ENCODE measurements at regions not wholly inside any gene's neighbourhood (a gene's known extent, or its start where the extent isn't known, plus 50 kb on each side); places are given as distances from the start of the nearest gene placed in this dataset.

- Histone ChIP-seq H3K9me3 (ENCODE audit: low read length) (no peaks in the 10 kb centered on the region), H3K9me2 (ENCODE audit: insufficient read depth, low read length) (no peaks in the 10 kb centered on the region), H3K27ac (ENCODE audit: low read depth, low read length, poor library complexity, severe bottlenecking) (no peak overlapping the region), H3K4me3 (ENCODE audit: low read depth, low read length, poor library complexity, severe bottlenecking) (no peak overlapping the region), H2AFZ (ENCODE audit: low read length) (no peak overlapping the region), H4K20me1 (ENCODE audit: insufficient read depth, low read length) (no peaks in the 10 kb centered on the region), H3K36me3 (ENCODE audit: insufficient read depth, low read length) (no peaks in the 10 kb centered on the region), H3K79me2 (ENCODE audit: insufficient read depth, low read depth, low read length) (no peaks in the 10 kb centered on the region), H3K4me1 (ENCODE audit: insufficient read depth, low read length, poor library complexity, severe bottlenecking) (no peaks in the 10 kb centered on the region), H3K4me2 (ENCODE audit: low read length) (no peak overlapping the region)
- TF ChIP-seq CTCF (conservative IDR thresholded peaks at IDR 0.05; ENCODE audit: low read length) (no peak), EZH2phosphoT487 (IDR thresholded peaks at IDR 0.05; ENCODE audit: borderline replicate concordance, low read depth, low read length) (no peak)
- intact Hi-C loops (cut with micrococcal nuclease; ENCODE audit: unreplicated experiment) = no loop called here
- POLR2A ChIA-PET = no interaction called here
- no TSS peak for BruUV-seq (replicated peaks)
- no peak for DNase-seq (ENCODE audit: low spot score)
- CTCF ChIA-PET (ENCODE audit: unreplicated experiment) = no interaction called here
These were observed 1268.8 kb downstream of the EFNB2 start for GRCh38 chr13:105266615-105267014.

- BruUV-seq (replicated peaks) = no TSS peak
- intact Hi-C loops (cut with micrococcal nuclease; ENCODE audit: unreplicated experiment) = no loop called here
- no peak overlapping the region for H3K4me3 ChIP-seq (ENCODE audit: low read depth, low read length, poor library complexity, severe bottlenecking)
- ChIA-PET POLR2A (interaction anchor here (0.7 kb wide), 1 partner anchor 45 kb away, joined by 3 read pairs; no protein-coding TSS in a partner anchor), CTCF (ENCODE audit: unreplicated experiment) (no interaction called here)
- H4K20me1 ChIP-seq (ENCODE audit: insufficient read depth, low read length) = no peaks in the 10 kb centered on the region
- H3K9me2 ChIP-seq (ENCODE audit: insufficient read depth, low read length) = no peaks in the 10 kb centered on the region
- H3K4me2 ChIP-seq (ENCODE audit: low read length) = no peak overlapping the region
- H3K36me3 ChIP-seq (ENCODE audit: insufficient read depth, low read length) = no peaks in the 10 kb centered on the region
- no peak overlapping the region for H3K27ac ChIP-seq (ENCODE audit: low read depth, low read length, poor library complexity, severe bottlenecking)
- H3K9me3 ChIP-seq (ENCODE audit: low read length) = no peaks in the 10 kb centered on the region
- no peak for TF ChIP-seq CTCF (conservative IDR thresholded peaks at IDR 0.05; ENCODE audit: low read length)
- TF ChIP-seq EZH2phosphoT487 (IDR thresholded peaks at IDR 0.05; ENCODE audit: borderline replicate concordance, low read depth, low read length) = no peak
- H3K4me1 ChIP-seq (ENCODE audit: insufficient read depth, low read length, poor library complexity, severe bottlenecking) = no peaks in the 10 kb centered on the region
- no peak for DNase-seq (ENCODE audit: low spot score)
- H3K79me2 ChIP-seq (ENCODE audit: insufficient read depth, low read depth, low read length) = no peaks in the 10 kb centered on the region
- H2AFZ ChIP-seq (ENCODE audit: low read length) = no peak overlapping the region
These were observed 1272.9 kb downstream of the EFNB2 start for GRCh38 chr13:105262579-105262978.

- no peaks in the 10 kb centered on the region for H3K4me1 ChIP-seq (ENCODE audit: insufficient read depth, low read length, poor library complexity, severe bottlenecking)
- H2AFZ ChIP-seq (ENCODE audit: low read length) = no peak overlapping the region
- no peak overlapping the region for H3K27ac ChIP-seq (ENCODE audit: low read depth, low read length, poor library complexity, severe bottlenecking)
- CTCF ChIA-PET (ENCODE audit: unreplicated experiment) = no interaction called here
- no peaks in the 10 kb centered on the region for H3K9me3 ChIP-seq (ENCODE audit: low read length)
- intact Hi-C loops (cut with micrococcal nuclease; ENCODE audit: unreplicated experiment) = no loop called here
- BruUV-seq (replicated peaks) = no TSS peak
- no peak for TF ChIP-seq EZH2phosphoT487 (IDR thresholded peaks at IDR 0.05; ENCODE audit: borderline replicate concordance, low read depth, low read length)
- H3K9me2 ChIP-seq (ENCODE audit: insufficient read depth, low read length) = no peaks in the 10 kb centered on the region
- no peak for DNase-seq (ENCODE audit: low spot score)
- no peaks in the 10 kb centered on the region for H3K36me3 ChIP-seq (ENCODE audit: insufficient read depth, low read length)
- no peaks in the 10 kb centered on the region for H4K20me1 ChIP-seq (ENCODE audit: insufficient read depth, low read length)
- POLR2A ChIA-PET = interaction anchor here (0.7 kb wide), 1 partner anchor 700 kb away, joined by 3 read pairs; no protein-coding TSS in a partner anchor
- no peak overlapping the region for H3K4me3 ChIP-seq (ENCODE audit: low read depth, low read length, poor library complexity, severe bottlenecking)
- no peak overlapping the region for H3K4me2 ChIP-seq (ENCODE audit: low read length)
- no peaks in the 10 kb centered on the region for H3K79me2 ChIP-seq (ENCODE audit: insufficient read depth, low read depth, low read length)
These were observed 1276.0 kb downstream of the EFNB2 start for GRCh38 chr13:105259426-105259825.

All from OCI-LY7 (cell line).